Osteoblast (primary cell): ENCODE measurements at regions not wholly inside any gene's neighbourhood (a gene's known extent, or its start where the extent isn't known, plus 50 kb on each side); places are given as distances from the start of the nearest gene placed in this dataset.

ENCODE experiments used
- DNase-seq: peaks from one replicate; pipeline ENCODE4 v3.0.0; 2011; ENCODE audit warnings: low spot score, mixed read lengths; ENCODE audit not compliant: insufficient read length; ENCODE audit errors: missing footprints
- H2AFZ ChIP-seq: 2 replicates; pipeline ENCODE4 v1.6.0; 2011; ENCODE audit warnings: mild to moderate bottlenecking, low read length
- H3K27ac ChIP-seq: 2 replicates; pipeline ENCODE4 v1.5.1; 2011; ENCODE audit warnings: mild to moderate bottlenecking, low read depth, low read length, moderate library complexity
- H3K27me3 ChIP-seq: 2 replicates; pipeline ENCODE4 v1.6.0; 2012; ENCODE audit warnings: mild to moderate bottlenecking, control low read depth, inconsistent platforms, low read length, moderate library complexity; ENCODE audit not compliant: insufficient read depth
- H3K36me3 ChIP-seq: 2 replicates; pipeline ENCODE4 v1.5.1; 2011; ENCODE audit warnings: mild to moderate bottlenecking, low read length, control low read depth, moderate library complexity; ENCODE audit not compliant: insufficient read depth
- H3K4me1 ChIP-seq: 2 replicates; pipeline ENCODE4 v1.5.1; 2011; ENCODE audit warnings: mild to moderate bottlenecking, low read length, control low read depth, moderate library complexity; ENCODE audit not compliant: insufficient read depth
- H3K4me2 ChIP-seq: 2 replicates; pipeline ENCODE4 v1.6.0; 2011; ENCODE audit warnings: mild to moderate bottlenecking, low read length; ENCODE audit not compliant: insufficient read depth
- H3K4me3 ChIP-seq: fragments of 200-600 bp; sonication (generic); 3 replicates; pipeline ENCODE4 v1.5.1; 2012; ENCODE audit warnings: mild to moderate bottlenecking, low read length, inconsistent platforms; ENCODE audit not compliant: insufficient read depth
- H3K79me2 ChIP-seq: 2 replicates; pipeline ENCODE4 v1.6.0; 2012; ENCODE audit warnings: mild to moderate bottlenecking, low read length, control low read depth, inconsistent platforms; ENCODE audit not compliant: insufficient read depth
- H3K9me3 ChIP-seq: 2 replicates; pipeline ENCODE4 v1.5.1; 2011; ENCODE audit warnings: low read depth, low read length, control low read depth
- H4K20me1 ChIP-seq: 2 replicates; pipeline ENCODE4 v1.6.0; 2012; ENCODE audit warnings: mild to moderate bottlenecking, low read length, control low read depth; ENCODE audit not compliant: insufficient read depth
- CTCF ChIP-seq: IDR thresholded peaks from 2 replicates; pipeline ENCODE4 v1.5.1; 2011; ENCODE audit warnings: mild to moderate bottlenecking, low read depth, low read length, moderate library complexity; ENCODE audit errors: extremely low read depth

GRCh38 chr2:217535957-217536708, 466.7 kb downstream of the TNS1 start:
- DNase-seq: no peak
- H3K27me3 ChIP-seq: peaks cover 50% of the 10 kb centered on the region
- no peak overlapping the region for H2AFZ ChIP-seq
- no peak overlapping the region for H3K4me3 ChIP-seq
- no peak overlapping the region for H3K27ac ChIP-seq
- H3K4me1 ChIP-seq: no peaks in the 10 kb centered on the region
- no peaks in the 10 kb centered on the region for H4K20me1 ChIP-seq
- H3K36me3 ChIP-seq: no peaks in the 10 kb centered on the region
- H3K9me3 ChIP-seq: no peaks in the 10 kb centered on the region
- TF ChIP-seq CTCF: no peak
- no peak overlapping the region for H3K4me2 ChIP-seq
- no peaks in the 10 kb centered on the region for H3K79me2 ChIP-seq

GRCh38 chr2:217530392-217531090, 472.3 kb downstream of the TNS1 start:
- Histone ChIP-seq H3K9me3 (no peaks in the 10 kb centered on the region), H2AFZ (no peak overlapping the region), H3K36me3 (no peaks in the 10 kb centered on the region), H3K4me2 (no peak overlapping the region), H3K4me3 (no peak overlapping the region), H3K79me2 (no peaks in the 10 kb centered on the region), H3K27me3 (peaks cover 38% of the 10 kb centered on the region), H3K4me1 (peaks cover 12% of the 10 kb centered on the region), H4K20me1 (no peaks in the 10 kb centered on the region), H3K27ac (no peak overlapping the region)
- DNase-seq: no peak
- no peak for TF ChIP-seq CTCF

GRCh38 chr2:217529271-217529670, 473.5 kb downstream of the TNS1 start:
- no peak overlapping the region for H3K27ac ChIP-seq
- no peak for DNase-seq
- H3K4me1 ChIP-seq: peaks cover 12% of the 10 kb centered on the region
- H3K36me3 ChIP-seq: no peaks in the 10 kb centered on the region
- no peak overlapping the region for H2AFZ ChIP-seq
- H3K27me3 ChIP-seq: peaks cover 33% of the 10 kb centered on the region
- no peaks in the 10 kb centered on the region for H3K9me3 ChIP-seq
- no peaks in the 10 kb centered on the region for H4K20me1 ChIP-seq
- H3K79me2 ChIP-seq: no peaks in the 10 kb centered on the region
- H3K4me2 ChIP-seq: no peak overlapping the region
- no peak for TF ChIP-seq CTCF
- H3K4me3 ChIP-seq: no peak overlapping the region

- Histone ChIP-seq H3K9me3 (no peaks in the 10 kb centered on the region), H2AFZ (no peak overlapping the region), H3K27ac (no peak overlapping the region), H3K4me3 (no peak overlapping the region), H3K79me2 (no peaks in the 10 kb centered on the region), H3K4me1 (peaks cover 12% of the 10 kb centered on the region), H4K20me1 (no peaks in the 10 kb centered on the region), H3K36me3 (no peaks in the 10 kb centered on the region), H3K4me2 (no peak overlapping the region), H3K27me3 (peaks cover 17% of the 10 kb centered on the region)
- DNase-seq: peak; percentile 66
- no peak for TF ChIP-seq CTCF
Measured at GRCh38 chr2:217527590-217528202, 475.1 kb downstream of the TNS1 start.
